ENCODE measurements at regions not wholly inside any gene's neighbourhood (a gene's known extent, or its start where the extent isn't known, plus 50 kb on each side); places are given as distances from the start of the nearest gene placed in this dataset.

GRCh38 chr10:83886871-83887270 is 252.4 kb upstream of the GHITM start:
- no peaks in the 10 kb centered on the region for H3K27me3 ChIP-seq (ENCODE audit: insufficient read depth, low read length, poor library complexity, severe bottlenecking)
- H3K4me3 ChIP-seq (ENCODE audit: low read length, poor library complexity, severe bottlenecking) = no peak overlapping the region
- H4K20me1 ChIP-seq (ENCODE audit: insufficient read depth, low read length, poor library complexity, severe bottlenecking) = no peaks in the 10 kb centered on the region
- TF ChIP-seq EZH2phosphoT487 (IDR thresholded peaks at IDR 0.05; ENCODE audit: borderline replicate concordance) = no peak
- TF ChIP-seq, protein P1, sequence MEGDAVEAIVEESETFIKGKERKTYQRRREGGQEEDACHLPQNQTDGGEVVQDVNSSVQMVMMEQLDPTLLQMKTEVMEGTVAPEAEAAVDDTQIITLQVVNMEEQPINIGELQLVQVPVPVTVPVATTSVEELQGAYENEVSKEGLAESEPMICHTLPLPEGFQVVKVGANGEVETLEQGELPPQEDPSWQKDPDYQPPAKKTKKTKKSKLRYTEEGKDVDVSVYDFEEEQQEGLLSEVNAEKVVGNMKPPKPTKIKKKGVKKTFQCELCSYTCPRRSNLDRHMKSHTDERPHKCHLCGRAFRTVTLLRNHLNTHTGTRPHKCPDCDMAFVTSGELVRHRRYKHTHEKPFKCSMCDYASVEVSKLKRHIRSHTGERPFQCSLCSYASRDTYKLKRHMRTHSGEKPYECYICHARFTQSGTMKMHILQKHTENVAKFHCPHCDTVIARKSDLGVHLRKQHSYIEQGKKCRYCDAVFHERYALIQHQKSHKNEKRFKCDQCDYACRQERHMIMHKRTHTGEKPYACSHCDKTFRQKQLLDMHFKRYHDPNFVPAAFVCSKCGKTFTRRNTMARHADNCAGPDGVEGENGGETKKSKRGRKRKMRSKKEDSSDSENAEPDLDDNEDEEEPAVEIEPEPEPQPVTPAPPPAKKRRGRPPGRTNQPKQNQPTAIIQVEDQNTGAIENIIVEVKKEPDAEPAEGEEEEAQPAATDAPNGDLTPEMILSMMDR (conservative IDR thresholded peaks at IDR 0.05; ENCODE audit: low read length) = no peak
- no peaks in the 10 kb centered on the region for H3F3A ChIP-seq (ENCODE audit: low read depth)
- no peaks in the 10 kb centered on the region for H3K9me2 ChIP-seq (replicated peaks; ENCODE audit: low read depth, low read length)
- H3K9ac ChIP-seq (ENCODE audit: low read depth, low read length, poor library complexity, severe bottlenecking) = no peak overlapping the region
- H2AFZ ChIP-seq (ENCODE audit: low read length) = no peak overlapping the region
- no peaks in the 10 kb centered on the region for H3K9me3 ChIP-seq (ENCODE audit: insufficient read depth, low read depth, low read length)
- no peak overlapping the region for H3K4me2 ChIP-seq (ENCODE audit: low read depth, low read length, poor library complexity, severe bottlenecking)
- H3K36me3 ChIP-seq (ENCODE audit: insufficient read depth, low read length) = no peaks in the 10 kb centered on the region
- H3K79me2 ChIP-seq (ENCODE audit: insufficient read depth, low read length) = no peaks in the 10 kb centered on the region
- H3K4me1 ChIP-seq (ENCODE audit: insufficient read depth, low read length, poor library complexity, severe bottlenecking) = no peaks in the 10 kb centered on the region

GRCh38 chr10:83892737-83893136 is 246.6 kb upstream of the GHITM start:
- no peak for TF ChIP-seq EZH2phosphoT487 (IDR thresholded peaks at IDR 0.05; ENCODE audit: borderline replicate concordance)
- TF ChIP-seq, protein P1 (conservative IDR thresholded peaks at IDR 0.05; ENCODE audit: low read length) = no peak
- Histone ChIP-seq H3K4me3 (ENCODE audit: low read length, poor library complexity, severe bottlenecking) (no peak overlapping the region), H3K4me2 (ENCODE audit: low read depth, low read length, poor library complexity, severe bottlenecking) (no peak overlapping the region), H3K4me1 (ENCODE audit: insufficient read depth, low read length, poor library complexity, severe bottlenecking) (no peaks in the 10 kb centered on the region), H3K36me3 (ENCODE audit: insufficient read depth, low read length) (no peaks in the 10 kb centered on the region), H3K9ac (ENCODE audit: low read depth, low read length, poor library complexity, severe bottlenecking) (no peak overlapping the region), H3K79me2 (ENCODE audit: insufficient read depth, low read length) (no peaks in the 10 kb centered on the region), H3F3A (ENCODE audit: low read depth) (no peaks in the 10 kb centered on the region), H3K27me3 (ENCODE audit: insufficient read depth, low read length, poor library complexity, severe bottlenecking) (no peaks in the 10 kb centered on the region), H3K9me2 (replicated peaks; ENCODE audit: low read depth, low read length) (no peaks in the 10 kb centered on the region), H2AFZ (ENCODE audit: low read length) (no peak overlapping the region), H3K9me3 (ENCODE audit: insufficient read depth, low read depth, low read length) (no peaks in the 10 kb centered on the region), H4K20me1 (ENCODE audit: insufficient read depth, low read length, poor library complexity, severe bottlenecking) (no peaks in the 10 kb centered on the region)

DNA sequence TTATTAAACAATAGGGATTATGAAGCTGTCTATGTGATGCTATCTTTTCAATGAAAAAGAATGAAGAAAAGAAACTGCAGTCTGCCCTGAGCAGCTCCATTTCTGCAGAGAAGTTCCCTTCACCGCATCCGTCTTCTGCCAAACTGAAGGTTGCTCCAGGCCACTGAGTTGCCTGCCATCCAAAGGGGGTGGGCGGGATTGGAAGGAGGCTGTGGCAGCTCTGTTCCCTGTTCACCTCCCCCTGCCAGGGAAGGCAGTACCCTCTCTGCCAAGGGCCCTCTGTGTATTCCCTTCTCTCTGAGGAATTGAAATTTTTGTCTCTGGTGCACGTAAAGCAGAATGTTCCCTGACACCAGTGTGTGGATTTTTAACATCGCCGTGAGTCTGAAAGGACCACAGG is 243.1 kb upstream of the GHITM start:
- TF ChIP-seq EZH2phosphoT487 (IDR thresholded peaks at IDR 0.05; ENCODE audit: borderline replicate concordance) = no peak
- TF ChIP-seq, protein P1 (conservative IDR thresholded peaks at IDR 0.05; ENCODE audit: low read length) = no peak
- H3K4me3 ChIP-seq (ENCODE audit: low read length, poor library complexity, severe bottlenecking) = no peak overlapping the region
- no peak overlapping the region for H3K4me2 ChIP-seq (ENCODE audit: low read depth, low read length, poor library complexity, severe bottlenecking)
- H3K4me1 ChIP-seq (ENCODE audit: insufficient read depth, low read length, poor library complexity, severe bottlenecking) = no peaks in the 10 kb centered on the region
- H3K9me3 ChIP-seq (ENCODE audit: insufficient read depth, low read depth, low read length) = no peaks in the 10 kb centered on the region
- no peak overlapping the region for H2AFZ ChIP-seq (ENCODE audit: low read length)
- H3K9ac ChIP-seq (ENCODE audit: low read depth, low read length, poor library complexity, severe bottlenecking) = no peak overlapping the region
- H3K9me2 ChIP-seq (replicated peaks; ENCODE audit: low read depth, low read length) = no peaks in the 10 kb centered on the region
- H3K79me2 ChIP-seq (ENCODE audit: insufficient read depth, low read length) = no peaks in the 10 kb centered on the region
- H3K36me3 ChIP-seq (ENCODE audit: insufficient read depth, low read length) = no peaks in the 10 kb centered on the region
- H4K20me1 ChIP-seq (ENCODE audit: insufficient read depth, low read length, poor library complexity, severe bottlenecking) = no peaks in the 10 kb centered on the region
- H3K27me3 ChIP-seq (ENCODE audit: insufficient read depth, low read length, poor library complexity, severe bottlenecking) = no peaks in the 10 kb centered on the region
- H3F3A ChIP-seq (ENCODE audit: low read depth) = no peaks in the 10 kb centered on the region

All from Loucy (cell line).